Forelimb muscle (tissue), 1 donor: ENCODE measurements at regions not wholly inside any gene's neighbourhood (a gene's known extent, or its start where the extent isn't known, plus 50 kb on each side); places are given as distances from the start of the nearest gene placed in this dataset.

Experiments
- DNase-seq: peaks from one replicate; pipeline ENCODE4 v3.0.0-alpha.2; 2013; ENCODE audit warnings: low read depth

GRCh38 chr5:10077791-10078545, 171.7 kb downstream of the ATPSCKMT start:
- DNase-seq, result peak; percentile 28

GRCh38 chr5:10073441-10074104, 176.1 kb downstream of the ATPSCKMT start:
- DNase-seq, result no peak

GRCh38 chr5:10069637-10070313, 179.9 kb downstream of the ATPSCKMT start:
- no peak for DNase-seq

- DNase-seq, result no peak
These were observed 184.2 kb downstream of the ATPSCKMT start for GRCh38 chr5:10065428-10066000.

GRCh38 chr5:10064546-10065195, 185.0 kb downstream of the ATPSCKMT start:
- DNase-seq, result no peak

GRCh38 chr5:10063997-10064396, 185.7 kb downstream of the ATPSCKMT start:
- no peak for DNase-seq

- no peak for DNase-seq
These were observed 189.7 kb downstream of the ATPSCKMT start for GRCh38 chr5:10059980-10060379.

- no peak for DNase-seq
These were observed 190.1 kb downstream of the ATPSCKMT start for GRCh38 chr5:10059556-10059955.

- no peak for DNase-seq
These were observed 192.3 kb downstream of the ATPSCKMT start for GRCh38 chr5:10057356-10057755.

GRCh38 chr5:10056228-10056760, 193.4 kb downstream of the ATPSCKMT start:
- no peak for DNase-seq

- DNase-seq, result no peak
These were observed 199.7 kb downstream of the ATPSCKMT start for GRCh38 chr5:10049858-10050455.

GRCh38 chr5:10046676-10047075, 203.0 kb downstream of the ATPSCKMT start:
- DNase-seq, result no peak

- DNase-seq, result no peak
These were observed 204.3 kb downstream of the ATPSCKMT start for GRCh38 chr5:10045376-10045775.

- no peak for DNase-seq
These were observed 213.4 kb downstream of the ATPSCKMT start for GRCh38 chr5:10036136-10036815.

GRCh38 chr5:10034001-10034400, 215.7 kb downstream of the ATPSCKMT start:
- DNase-seq, result no peak

GRCh38 chr5:10031817-10032216, 217.9 kb downstream of the ATPSCKMT start:
- DNase-seq, result no peak

- no peak for DNase-seq
These were observed 219.4 kb downstream of the ATPSCKMT start for GRCh38 chr5:10030219-10030831.

GRCh38 chr5:10023494-10023893, 226.2 kb downstream of the ATPSCKMT start:
- no peak for DNase-seq

GRCh38 chr5:10021248-10021647, 228.4 kb downstream of the ATPSCKMT start:
- DNase-seq, result no peak

GRCh38 chr5:10019236-10019635, 230.5 kb downstream of the ATPSCKMT start:
- DNase-seq, result no peak
